Amniotic stem cell (primary cell): ENCODE measurements at regions not wholly inside any gene's neighbourhood (a gene's known extent, or its start where the extent isn't known, plus 50 kb on each side); places are given as distances from the start of the nearest gene placed in this dataset.
"Not testable (repeated sequence)": the region's sequence is repeated elsewhere in the genome, so short reads cannot be mapped to it uniquely, and the experiment has no call there.

Source experiments
- DNase-seq: peaks from one replicate; lab custom pipeline; 2025; lab: John Stamatoyannopoulos, UW

DNA sequence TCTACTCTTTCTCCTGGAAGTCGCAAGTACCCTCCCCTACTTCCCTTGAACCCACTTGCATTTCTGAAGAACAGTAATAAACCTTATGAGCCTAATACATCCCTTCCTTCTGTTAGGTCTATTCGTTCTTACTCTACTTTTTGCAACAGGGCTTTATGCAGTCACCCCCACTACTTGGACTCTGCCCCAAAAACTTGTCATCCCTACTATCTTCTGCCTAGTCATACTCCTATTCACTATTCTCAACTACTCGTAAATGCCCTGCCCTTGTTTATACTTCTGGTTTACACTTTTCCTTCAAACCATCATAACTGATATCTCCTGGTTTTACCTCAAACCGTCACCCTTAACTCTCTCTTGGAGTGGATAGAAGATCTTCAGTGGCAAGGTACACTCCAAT is 55.2 kb upstream of the SLIT2 start:
- DNase-seq, result no peak

- no peak for DNase-seq
These were observed 56.4 kb upstream of the SLIT2 start for GRCh38 chr4:20195071-20195885.

DNA sequence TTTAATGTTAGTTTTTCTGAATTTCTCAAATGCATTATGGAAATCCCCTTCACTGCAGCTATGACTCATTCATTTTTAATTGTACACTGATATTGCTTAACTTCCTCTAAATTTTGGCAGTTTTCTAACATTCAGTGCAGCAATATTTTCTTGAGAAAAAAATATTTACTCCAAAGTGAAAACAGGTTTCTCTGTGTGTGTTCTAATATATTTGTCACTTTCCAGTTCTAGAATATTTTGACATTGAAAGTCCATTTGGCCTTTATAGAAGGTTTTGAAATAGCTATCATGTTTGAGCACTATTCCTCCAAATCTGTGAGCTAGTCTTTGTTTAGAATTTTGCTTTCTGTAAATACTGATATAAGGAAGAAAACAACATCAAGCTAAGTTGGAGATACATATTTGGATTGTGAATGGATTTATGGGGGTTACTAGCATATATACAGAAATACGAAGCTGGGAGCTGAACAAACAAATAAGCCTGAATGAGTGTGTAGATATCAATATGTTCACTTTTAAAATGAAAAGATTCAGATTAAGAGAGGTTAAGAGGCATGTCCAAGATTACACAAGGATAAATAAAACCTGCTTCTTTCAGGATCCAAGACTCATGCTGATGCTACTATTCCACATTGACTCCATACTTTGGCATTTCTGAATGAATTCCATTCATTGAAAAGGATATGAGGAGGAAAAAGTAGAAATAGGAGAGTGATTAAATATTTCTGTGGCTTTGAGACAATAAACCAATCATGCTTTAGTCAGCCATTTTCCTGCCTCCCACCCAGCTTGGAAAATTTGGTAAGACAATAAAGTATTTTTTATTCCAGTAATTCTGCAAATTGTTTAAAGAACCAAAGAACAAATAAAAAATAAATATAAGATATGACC is 57.3 kb upstream of the SLIT2 start:
- peak; percentile 51 for DNase-seq

DNA sequence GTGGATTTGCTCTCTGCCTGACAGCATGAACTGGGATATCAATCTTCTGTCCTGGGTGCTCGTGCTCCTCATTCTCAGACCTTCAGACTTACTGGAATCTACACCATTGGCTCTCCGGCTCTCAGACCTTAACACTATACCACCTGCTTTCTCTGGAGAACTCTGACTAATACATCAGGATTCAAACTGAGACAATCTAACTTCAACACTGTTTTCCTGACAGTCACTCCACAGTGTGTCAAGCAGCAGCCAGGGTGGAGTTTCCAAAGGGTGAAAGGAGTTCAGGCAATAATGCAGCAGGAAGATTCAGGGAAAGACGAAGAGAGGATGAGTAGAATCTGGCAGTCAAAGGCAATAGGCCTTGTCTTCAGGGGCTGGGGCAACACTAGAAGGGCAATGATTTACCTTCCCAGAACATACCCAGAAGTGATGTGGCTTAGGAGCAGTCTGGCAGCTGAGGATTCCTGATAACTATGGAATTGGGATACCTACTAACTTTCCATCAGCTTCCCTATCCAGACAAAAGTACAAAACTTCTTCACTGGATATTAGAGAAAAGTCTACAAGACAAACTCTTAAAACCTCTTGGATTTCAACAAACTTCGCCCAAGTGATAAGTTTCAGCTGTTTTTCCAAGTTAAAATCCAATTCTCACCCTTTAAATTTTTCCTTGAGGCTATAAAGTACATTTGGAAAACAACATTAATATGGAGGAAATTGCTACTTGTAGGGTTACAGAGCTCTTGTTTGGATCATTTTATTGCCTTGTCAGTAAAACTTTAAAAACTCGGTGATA is 58.4 kb upstream of the SLIT2 start:
- no peak for DNase-seq

DNA sequence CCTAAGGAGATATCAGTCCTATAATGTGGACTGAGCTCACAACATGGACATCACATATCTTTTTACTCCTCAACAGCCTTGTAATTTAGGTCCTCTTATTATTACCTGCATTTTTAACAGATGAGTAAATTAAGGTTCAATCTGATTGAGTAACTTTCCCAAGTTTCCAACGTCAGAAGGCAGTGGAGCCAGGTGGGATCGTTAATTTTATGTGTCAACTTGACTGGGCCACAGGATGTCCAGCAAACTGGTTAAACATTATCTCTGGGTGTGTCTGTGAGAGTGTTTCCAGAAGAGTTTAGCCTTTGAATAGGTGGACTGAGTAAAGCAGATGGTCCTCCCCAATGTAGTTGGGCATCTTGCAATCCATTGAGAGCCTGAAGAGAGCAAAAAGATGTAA is 59.0 kb upstream of the SLIT2 start:
- no peak for DNase-seq

- DNase-seq, result no peak
These were observed 66.6 kb upstream of the SLIT2 start for GRCh38 chr4:20185103-20185502.

DNA sequence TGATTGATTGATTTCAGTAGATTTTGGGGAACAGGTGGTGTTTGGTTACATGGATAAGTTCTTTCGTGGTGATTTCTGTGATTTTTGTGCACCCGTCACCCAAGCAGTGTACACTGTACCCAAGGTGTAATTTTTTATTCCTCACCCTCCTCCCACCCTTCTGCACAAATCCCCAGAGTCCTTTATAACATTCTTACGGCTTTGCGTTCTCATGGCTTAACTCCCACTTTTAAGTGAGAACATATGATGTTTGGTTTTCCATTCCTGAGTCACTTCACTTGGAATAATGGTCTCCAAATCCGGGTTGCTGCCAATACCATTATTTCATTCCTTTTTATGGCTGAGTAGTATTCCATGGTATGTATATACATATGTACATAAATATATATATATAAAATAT is 68.6 kb upstream of the SLIT2 start:
- not testable (repeated sequence) for DNase-seq

GRCh38 chr4:20181926-20182325 is 69.8 kb upstream of the SLIT2 start:
- no peak for DNase-seq

- DNase-seq, result no peak
These were observed 71.2 kb upstream of the SLIT2 start for GRCh38 chr4:20180509-20180908.

- DNase-seq, result no peak
These were observed 72.7 kb upstream of the SLIT2 start for GRCh38 chr4:20178902-20179576.

DNA sequence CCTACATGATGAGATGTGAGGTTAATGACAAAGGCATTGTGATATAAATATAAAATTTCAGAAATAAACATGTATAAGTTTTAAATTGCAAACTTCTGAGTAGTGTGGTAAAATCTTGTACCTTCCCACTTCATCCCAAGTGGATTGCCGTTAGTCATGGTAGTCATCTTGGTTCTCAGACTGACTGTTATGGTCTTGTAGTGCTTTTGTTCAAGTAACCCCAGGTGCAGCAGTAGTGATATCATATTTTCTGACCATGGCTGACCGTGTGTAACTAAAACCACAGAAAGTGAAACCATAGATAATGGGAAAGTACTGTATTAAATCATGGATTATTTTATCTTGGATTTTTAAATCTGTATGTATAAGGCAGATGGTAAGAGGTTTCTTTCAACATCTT is 74.8 kb upstream of the SLIT2 start:
- DNase-seq, result no peak

DNA sequence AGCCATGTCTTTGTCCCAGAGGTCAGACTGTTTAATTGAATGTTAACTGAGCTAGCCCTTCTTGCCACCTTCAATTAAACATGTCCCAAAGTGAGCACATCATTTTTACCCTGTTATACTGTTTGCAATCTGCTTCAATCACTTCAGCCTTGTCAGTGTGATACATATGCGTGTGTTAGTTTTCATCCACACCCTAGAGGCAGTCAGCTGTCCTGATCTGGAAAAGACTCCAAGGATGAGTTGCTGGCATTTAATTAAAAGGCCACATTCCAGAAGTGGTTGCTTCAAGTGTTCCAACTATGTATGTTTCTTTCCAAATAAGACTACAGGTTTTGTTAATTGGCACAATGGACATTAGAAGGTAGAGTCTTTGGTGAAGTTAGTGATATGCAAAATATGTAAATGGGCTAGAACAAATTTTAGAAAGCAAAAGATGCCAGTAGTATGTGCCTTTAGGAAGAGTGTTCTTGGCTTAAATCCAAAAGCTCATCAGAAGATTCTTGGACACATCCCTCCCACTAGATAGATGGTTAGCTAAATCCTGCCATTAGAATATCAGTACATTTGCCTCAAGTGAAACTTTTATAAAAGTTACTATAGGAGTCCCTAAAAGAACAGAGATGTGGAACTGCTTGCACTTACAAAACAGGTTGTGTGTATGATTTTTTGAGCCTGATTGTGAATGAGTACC is 79.5 kb upstream of the SLIT2 start:
- DNase-seq, result no peak

- no peak for DNase-seq
These were observed 85.2 kb upstream of the SLIT2 start for GRCh38 chr4:20166544-20166943.

DNA sequence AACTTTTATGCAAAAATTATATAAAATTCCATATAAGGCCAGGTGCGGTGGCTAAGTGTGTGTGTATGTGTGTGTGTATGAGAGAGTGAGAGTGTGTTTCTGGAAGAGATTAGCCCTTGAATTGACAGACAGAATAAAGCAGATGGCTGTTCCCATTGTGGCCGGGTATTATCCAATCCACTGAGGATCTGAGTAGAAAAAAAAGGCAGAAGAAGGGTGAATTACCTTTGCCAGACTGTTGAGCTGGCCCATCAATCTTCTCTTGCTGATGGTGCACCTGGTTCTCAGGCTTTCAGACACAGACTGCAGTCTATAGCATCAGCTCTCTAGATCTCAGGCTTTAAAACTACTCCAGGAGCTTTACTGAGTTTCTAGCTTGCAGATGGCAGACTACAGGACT is 92.2 kb upstream of the SLIT2 start:
- DNase-seq, result no peak

- DNase-seq, result no peak
These were observed 93.5 kb upstream of the SLIT2 start for GRCh38 chr4:20158195-20158594.

DNA sequence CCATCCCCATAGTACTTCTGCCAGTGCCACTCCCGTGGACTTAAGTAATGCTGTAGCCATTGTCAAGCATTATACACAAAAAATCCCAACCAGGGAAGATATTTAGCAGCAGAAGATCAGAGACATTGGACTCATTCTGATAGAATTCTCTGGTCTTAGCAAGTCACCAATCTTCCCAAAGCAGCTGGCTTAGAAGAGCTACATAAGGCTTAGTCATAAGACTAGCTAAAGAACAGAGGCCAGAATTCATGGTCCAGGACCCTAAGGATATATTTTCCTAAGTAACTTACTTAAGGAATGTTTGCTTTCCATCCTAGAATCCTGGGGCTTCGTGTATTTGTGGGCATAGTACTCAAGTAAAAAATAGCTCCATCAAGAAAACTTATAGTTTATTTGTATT is 100.3 kb upstream of the SLIT2 start:
- DNase-seq, result no peak

- not testable (repeated sequence) for DNase-seq
These were observed 102.6 kb upstream of the SLIT2 start for GRCh38 chr4:20149143-20149542.

DNA sequence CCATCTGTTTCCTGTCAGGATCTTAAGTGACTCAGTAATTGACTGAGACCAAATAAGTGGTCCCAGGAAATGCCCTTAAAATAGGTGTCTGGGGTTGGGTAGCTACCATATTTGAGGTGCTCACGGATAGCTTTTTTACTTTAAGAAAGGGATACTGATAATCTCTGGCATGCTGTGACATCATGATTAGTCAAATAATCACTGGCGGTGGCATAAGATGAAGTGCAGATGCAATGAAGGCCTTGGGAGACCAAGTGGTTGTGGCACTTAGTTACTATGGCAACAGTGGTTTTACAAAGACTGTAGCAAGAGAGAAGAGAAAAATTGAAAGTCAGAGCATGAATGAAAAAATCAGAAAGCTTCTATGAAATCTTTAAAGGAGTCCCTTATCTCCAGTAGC is 114.5 kb upstream of the SLIT2 start:
- DNase-seq, result no peak

GRCh38 chr4:20127626-20128025 is 124.1 kb upstream of the SLIT2 start:
- no peak for DNase-seq

DNA sequence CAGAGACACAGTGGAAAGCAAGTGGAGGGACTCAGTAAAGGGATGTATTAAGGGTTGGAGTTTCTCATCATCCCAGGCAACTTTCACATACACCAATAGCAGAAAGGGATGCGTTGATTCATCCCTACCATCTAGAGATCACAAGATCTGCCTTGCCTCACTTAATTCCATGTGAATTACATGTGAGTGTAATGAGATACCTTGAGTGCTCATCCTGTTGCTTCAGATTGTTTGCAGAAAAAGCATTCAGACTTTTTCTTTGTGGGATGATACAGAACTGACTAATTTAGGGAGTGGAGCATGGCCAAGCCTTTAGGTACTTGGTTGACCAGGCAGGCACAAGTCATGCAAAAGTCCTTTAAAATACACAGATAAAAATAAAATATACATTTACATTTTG is 124.8 kb upstream of the SLIT2 start:
- DNase-seq, result no peak

- no peak for DNase-seq
These were observed 127.2 kb upstream of the SLIT2 start for GRCh38 chr4:20124317-20125026.
